Thymus (tissue), 11 donors: ENCODE measurements at regions not wholly inside any gene's neighbourhood (a gene's known extent, or its start where the extent isn't known, plus 50 kb on each side); places are given as distances from the start of the nearest gene placed in this dataset.

ENCODE experiments used
- DNase-seq, 9 donors: peaks; one replicate each; pipeline ENCODE4 v3.0.0-alpha.2; 2013; ENCODE audit warnings: low spot score in 9 of 9, low read depth in 6 of 9, missing footprints in 1 of 9
- H3K27ac ChIP-seq, 2 donors: one replicate each; pipeline ENCODE4 v1.5.1; 2013; ENCODE audit warnings: control low read depth in 1 of 2, low read depth in 1 of 2, low read length in 1 of 2, mild to moderate bottlenecking in 1 of 2, moderate library complexity in 1 of 2
- H3K27me3 ChIP-seq, 2 donors: one replicate each; pipeline ENCODE4 v1.5.1; 2013; ENCODE audit warnings: low read length in 1 of 2; ENCODE audit not compliant: control insufficient read depth in 2 of 2, insufficient read depth in 1 of 2
- H3K36me3 ChIP-seq, 2 donors: one replicate each; pipeline ENCODE4 v1.5.1; 2013; ENCODE audit warnings: low read length in 1 of 2, mild to moderate bottlenecking in 1 of 2, moderate library complexity in 1 of 2; ENCODE audit not compliant: control insufficient read depth in 2 of 2, insufficient read depth in 2 of 2
- H3K4me1 ChIP-seq, 2 donors: one replicate each; pipeline ENCODE4 v1.5.1; 2013; ENCODE audit warnings: low read length in 2 of 2; ENCODE audit not compliant: control insufficient read depth in 2 of 2, insufficient read depth in 2 of 2
- H3K4me3 ChIP-seq, 2 donors: one replicate each; pipeline ENCODE4 v1.5.1; 2013; ENCODE audit warnings: low read length in 2 of 2, control low read depth in 1 of 2, mild to moderate bottlenecking in 1 of 2
- H3K9me3 ChIP-seq, 2 donors: one replicate each; pipeline ENCODE4 v1.5.1; 2013; ENCODE audit warnings: low read length in 1 of 2, mild to moderate bottlenecking in 1 of 2; ENCODE audit not compliant: control insufficient read depth in 2 of 2, insufficient read depth in 1 of 2
- WGBS: extraction: QIAGEN DNeasy Blood & Tissue Kit; methylation state at CpG from one replicate; pipeline ENCODE4 v1.1.7; 2013; 5-methylcytosine and 5-hydroxymethylcytosine counted together
- donor health status: healthy.

DNA sequence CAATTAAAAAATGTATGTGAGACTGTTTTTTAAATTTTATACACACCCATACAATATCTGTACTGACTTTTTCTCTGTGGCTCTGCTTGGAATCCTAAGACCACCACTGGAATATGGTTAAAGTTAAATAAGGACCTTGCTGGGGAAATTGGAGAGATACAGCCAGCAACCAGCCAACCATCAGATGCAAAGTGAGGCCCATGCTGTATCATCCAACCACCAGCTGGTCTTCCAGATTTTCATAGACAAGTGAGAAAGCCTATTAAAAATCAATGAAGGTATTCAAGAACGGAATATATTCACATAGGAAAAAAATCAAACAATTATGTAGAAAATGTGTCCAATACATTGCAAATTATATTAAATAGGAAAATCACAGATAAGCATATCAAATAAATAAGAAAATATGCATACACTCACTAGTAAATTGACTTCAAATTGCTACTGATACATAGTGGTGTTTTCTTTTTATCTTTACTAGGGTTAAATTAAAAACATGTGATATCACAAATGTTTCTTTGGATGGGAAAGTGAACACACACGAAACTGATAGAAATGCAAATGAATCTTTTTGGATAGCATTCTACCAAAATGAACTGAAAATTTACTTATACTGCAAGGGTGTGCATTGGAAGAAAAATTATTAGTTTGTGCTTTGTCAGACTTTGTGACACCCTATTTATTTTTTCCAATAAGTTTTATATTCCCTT, 1486.3 kb downstream of the BRINP3 start:
- H3K27ac ChIP-seq: no peak overlapping the region
- no peaks in the 10 kb centered on the region for H3K27me3 ChIP-seq
- 88% methylated on average over 2 of the region's 2 CpGs for WGBS
- no peaks in the 10 kb centered on the region for H3K36me3 ChIP-seq
- H3K4me3 ChIP-seq: no peak overlapping the region
- peaks cover 1 to 6% of the 10 kb centered on the region in 2 donors for H3K9me3 ChIP-seq
- no peaks in the 10 kb centered on the region for H3K4me1 ChIP-seq
- DNase-seq: no peak

DNA sequence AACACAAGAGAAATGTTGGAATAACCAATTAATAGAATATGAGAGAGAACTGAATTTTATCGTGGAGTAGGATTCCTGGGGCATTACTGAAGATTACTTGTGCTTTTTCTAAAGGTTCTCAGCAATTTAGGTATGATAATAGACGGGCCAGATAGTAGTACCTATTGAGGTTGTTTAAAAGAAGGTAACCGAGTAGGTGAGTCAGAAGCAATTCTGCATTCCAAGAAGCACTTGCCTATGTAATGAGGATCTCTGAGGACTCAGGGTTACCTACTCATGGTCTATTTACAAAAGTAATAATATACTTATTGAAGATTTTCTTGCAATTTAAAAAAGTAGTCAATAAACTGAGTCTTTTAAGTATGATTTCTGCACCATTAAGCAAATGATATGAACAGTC, 1469.8 kb downstream of the BRINP3 start:
- 73% methylated on average over 3 of the region's 3 CpGs for WGBS
- H3K4me1 ChIP-seq: no peaks in the 10 kb centered on the region
- H3K9me3 ChIP-seq: no peaks in the 10 kb centered on the region
- H3K27ac ChIP-seq: no peak overlapping the region
- H3K36me3 ChIP-seq: no peaks in the 10 kb centered on the region
- no peaks in the 10 kb centered on the region for H3K27me3 ChIP-seq
- H3K4me3 ChIP-seq: no peak overlapping the region
- DNase-seq: no peak

DNA sequence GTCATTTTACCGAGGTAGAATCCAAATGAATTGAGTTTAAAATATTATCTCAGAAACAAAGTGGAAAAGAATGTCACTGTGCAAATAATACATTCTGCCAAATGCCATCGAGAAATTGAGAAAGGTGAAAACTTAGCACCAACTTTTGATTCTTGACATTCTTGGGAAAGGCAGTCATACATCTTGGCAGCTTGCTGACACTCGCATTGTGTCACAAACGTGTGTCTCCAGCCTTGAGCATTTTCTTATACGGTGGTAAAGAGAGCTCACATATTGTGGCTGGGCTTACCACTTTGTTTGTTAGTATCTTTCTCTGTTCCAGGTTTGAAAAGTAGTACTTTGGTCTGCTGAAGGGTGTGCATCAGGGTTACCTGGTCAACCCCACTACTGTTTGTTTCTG, 1456.1 kb downstream of the BRINP3 start:
- 91% methylated on average over 5 of the region's 5 CpGs for WGBS
- H3K9me3 ChIP-seq: no peaks in the 10 kb centered on the region
- no peak for DNase-seq

DNA sequence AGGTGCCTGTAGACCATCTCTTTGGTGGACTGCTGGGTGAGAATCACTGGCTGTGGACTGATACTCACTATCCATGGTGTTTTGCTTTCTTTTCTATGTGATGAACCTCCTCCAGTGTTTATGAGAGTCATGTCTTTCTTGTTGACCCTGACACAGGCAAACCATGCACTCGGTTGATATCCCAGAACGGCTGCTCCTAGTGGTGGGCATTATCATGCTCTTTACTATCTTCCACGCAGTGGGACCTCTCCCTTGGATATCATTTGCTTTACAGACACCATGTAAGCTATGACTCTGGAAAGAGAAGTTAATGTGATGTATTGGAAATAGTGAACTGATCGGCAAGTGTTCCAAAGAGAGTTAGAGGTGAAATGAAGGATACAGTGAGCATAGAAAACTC, 1455.6 kb downstream of the BRINP3 start:
- whole genome bisulfite sequencing: 94% methylated on average over 4 of the region's 4 CpGs
- no peak overlapping the region for H3K27ac ChIP-seq

More for the DNA sequence above, 1456.1 kb downstream of the BRINP3 start:
- H3K4me1 ChIP-seq: no peaks in the 10 kb centered on the region
- no peaks in the 10 kb centered on the region for H3K27me3 ChIP-seq
- H3K27ac ChIP-seq: no peak overlapping the region
- no peak overlapping the region for H3K4me3 ChIP-seq
- H3K36me3 ChIP-seq: no peaks in the 10 kb centered on the region

DNA sequence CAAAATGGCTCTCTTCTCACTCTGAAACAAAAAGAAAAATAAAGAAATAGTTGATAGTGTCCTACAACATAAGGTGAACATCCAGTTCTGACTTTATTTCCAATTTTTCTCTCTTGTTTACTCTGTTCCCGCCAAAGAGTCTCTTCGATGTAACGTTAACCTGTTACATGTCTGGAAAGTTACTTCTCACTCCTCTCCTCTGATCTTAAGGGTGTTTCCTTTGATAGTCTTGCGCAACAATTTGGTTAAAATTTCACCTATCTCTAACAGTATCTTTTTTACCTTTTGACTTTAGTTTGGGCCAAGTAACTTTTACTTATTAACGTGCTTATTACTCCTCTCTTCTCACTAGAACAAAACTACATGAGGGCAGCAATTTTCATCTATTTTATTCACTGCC, 1450.2 kb downstream of the BRINP3 start:
- H3K27me3 ChIP-seq: no peaks in the 10 kb centered on the region
- no peaks in the 10 kb centered on the region for H3K4me1 ChIP-seq
- H3K36me3 ChIP-seq: no peaks in the 10 kb centered on the region
- no peak overlapping the region for H3K27ac ChIP-seq
- no peak for DNase-seq
- H3K9me3 ChIP-seq: no peaks in the 10 kb centered on the region
- WGBS: 91% methylated on average over 5 of the region's 5 CpGs
- H3K4me3 ChIP-seq: no peak overlapping the region

More for the DNA sequence above, 1455.6 kb downstream of the BRINP3 start:
- Histone ChIP-seq H3K27me3 (no peaks in the 10 kb centered on the region), H3K4me1 (no peaks in the 10 kb centered on the region), H3K9me3 (no peaks in the 10 kb centered on the region), H3K36me3 (no peaks in the 10 kb centered on the region), H3K4me3 (no peak overlapping the region)
- no peak for DNase-seq

DNA sequence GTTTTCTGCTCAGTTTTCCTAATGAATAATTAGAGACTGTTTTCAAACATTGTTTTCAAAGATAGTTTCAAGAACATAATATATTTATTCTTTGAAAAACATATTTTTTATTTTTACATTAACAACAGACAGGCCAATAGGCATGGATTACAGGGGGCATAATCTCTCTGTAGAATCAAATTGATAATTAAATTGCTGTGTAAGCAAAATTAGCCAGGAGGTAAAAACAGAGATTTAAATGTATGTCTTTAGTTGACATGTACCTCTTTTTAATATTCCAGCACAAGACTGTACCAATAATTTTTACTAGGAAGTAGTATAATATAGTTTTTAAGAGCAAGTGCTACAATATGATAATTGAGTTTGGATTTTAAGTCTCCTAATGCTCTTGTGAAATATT, 1444.5 kb downstream of the BRINP3 start:
- no peak overlapping the region for H3K4me3 ChIP-seq
- H3K4me1 ChIP-seq: no peaks in the 10 kb centered on the region
- DNase-seq: no peak
- H3K36me3 ChIP-seq: no peaks in the 10 kb centered on the region
- no peaks in the 10 kb centered on the region for H3K27me3 ChIP-seq
- H3K27ac ChIP-seq: no peak overlapping the region
- no peaks in the 10 kb centered on the region for H3K9me3 ChIP-seq

DNA sequence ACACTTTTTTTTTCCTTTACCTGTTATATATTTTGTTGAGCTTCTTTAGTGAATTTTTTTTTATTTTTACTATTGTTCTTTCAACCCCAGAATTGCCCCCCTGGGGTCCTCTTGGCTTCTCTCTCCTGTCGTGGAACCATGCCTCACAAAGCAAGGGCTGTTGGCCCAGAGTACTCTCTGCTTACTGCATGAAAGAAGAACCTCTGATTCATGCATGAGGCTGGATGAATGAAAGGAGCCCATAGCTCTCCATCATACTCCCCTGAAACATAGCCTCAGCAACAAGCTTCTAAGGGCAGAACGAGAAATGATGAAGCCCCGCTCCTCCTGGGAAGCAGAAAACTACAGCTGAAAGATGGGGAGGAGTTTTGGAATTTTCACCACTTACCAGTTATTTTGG, 1441.0 kb downstream of the BRINP3 start:
- Histone ChIP-seq H3K27me3 (no peaks in the 10 kb centered on the region), H3K4me3 (no peak overlapping the region), H3K27ac (no peak overlapping the region), H3K4me1 (no peaks in the 10 kb centered on the region), H3K9me3 (no peaks in the 10 kb centered on the region), H3K36me3 (no peaks in the 10 kb centered on the region)
- WGBS: 82% methylated on average over 3 of the region's 3 CpGs
- no peak for DNase-seq

DNA sequence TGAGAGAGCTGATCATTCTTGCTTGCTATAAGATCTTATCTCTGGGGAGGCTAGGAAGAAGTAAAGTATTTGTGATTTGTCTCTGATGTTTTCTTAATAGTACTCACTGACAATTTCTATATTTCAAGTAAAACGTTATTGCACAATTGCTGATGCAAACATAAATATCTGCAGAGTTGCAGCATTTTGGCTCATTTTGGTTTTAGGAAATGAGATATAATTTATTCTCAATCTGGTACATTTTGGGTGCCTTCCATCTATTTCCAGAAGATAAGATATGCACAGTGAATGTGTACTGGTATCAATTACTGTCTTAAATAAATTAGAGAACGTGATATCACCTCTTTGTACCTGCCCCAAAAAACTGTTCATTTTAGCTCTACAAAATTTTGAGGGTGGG, 1431.5 kb downstream of the BRINP3 start:
- Histone ChIP-seq H3K9me3 (no peaks in the 10 kb centered on the region), H3K4me3 (no peak overlapping the region), H3K27ac (no peak overlapping the region), H3K36me3 (no peaks in the 10 kb centered on the region), H3K4me1 (no peaks in the 10 kb centered on the region), H3K27me3 (no peaks in the 10 kb centered on the region)
- WGBS: 67% methylated on average over 2 of the region's 2 CpGs
- DNase-seq: no peak

DNA sequence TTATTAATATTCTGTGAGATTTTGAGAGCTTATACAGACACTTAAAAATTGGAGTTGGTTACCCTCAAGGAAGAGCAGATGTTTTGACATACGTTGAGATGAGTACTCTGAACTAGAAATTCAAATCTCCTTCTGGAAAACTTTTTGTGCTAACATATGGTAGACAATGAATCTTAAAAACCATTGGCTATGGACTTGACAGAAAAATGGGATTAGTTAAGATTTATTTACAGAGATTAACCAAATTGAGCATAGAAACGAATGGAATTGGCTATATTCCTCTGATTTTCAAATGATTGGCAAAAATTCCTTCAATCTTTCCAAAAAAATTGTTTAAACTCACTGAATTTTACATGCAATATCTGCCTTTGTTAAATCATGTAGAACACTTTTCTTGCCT, 1392.9 kb downstream of the BRINP3 start:
- Histone ChIP-seq H3K4me3 (no peak overlapping the region), H3K36me3 (no peaks in the 10 kb centered on the region), H3K27ac (no peak overlapping the region), H3K4me1 (no peaks in the 10 kb centered on the region), H3K9me3 (no peaks in the 10 kb centered on the region), H3K27me3 (no peaks in the 10 kb centered on the region)
- no peak for DNase-seq
- WGBS: 49% methylated on average over 2 of the region's 2 CpGs

DNA sequence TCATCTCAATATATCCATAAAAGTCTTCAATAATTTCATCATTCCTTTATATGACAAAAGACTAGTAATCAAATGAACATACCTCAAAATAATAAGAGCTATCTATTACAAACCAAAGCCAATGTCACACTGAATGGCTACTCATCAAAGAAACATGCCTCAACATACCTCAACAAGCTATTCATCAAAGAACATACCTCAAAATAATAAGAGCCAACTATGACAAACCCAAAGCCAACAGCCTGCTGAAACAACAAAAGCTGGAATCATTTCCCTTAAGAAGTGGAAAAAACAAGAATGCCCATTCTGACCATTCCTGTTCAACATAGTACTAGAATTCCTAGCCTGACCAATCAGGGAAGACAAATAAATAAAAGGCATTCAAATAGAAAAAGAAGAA, 1373.7 kb downstream of the BRINP3 start:
- Histone ChIP-seq H3K9me3 (no peaks in the 10 kb centered on the region), H3K27ac (no peak overlapping the region), H3K4me1 (no peaks in the 10 kb centered on the region), H3K4me3 (no peak overlapping the region), H3K27me3 (no peaks in the 10 kb centered on the region), H3K36me3 (no peaks in the 10 kb centered on the region)
- DNase-seq: no peak
